ENCODE measurements at regions not wholly inside any gene's neighbourhood (a gene's known extent, or its start where the extent isn't known, plus 50 kb on each side); places are given as distances from the start of the nearest gene placed in this dataset.

DNA sequence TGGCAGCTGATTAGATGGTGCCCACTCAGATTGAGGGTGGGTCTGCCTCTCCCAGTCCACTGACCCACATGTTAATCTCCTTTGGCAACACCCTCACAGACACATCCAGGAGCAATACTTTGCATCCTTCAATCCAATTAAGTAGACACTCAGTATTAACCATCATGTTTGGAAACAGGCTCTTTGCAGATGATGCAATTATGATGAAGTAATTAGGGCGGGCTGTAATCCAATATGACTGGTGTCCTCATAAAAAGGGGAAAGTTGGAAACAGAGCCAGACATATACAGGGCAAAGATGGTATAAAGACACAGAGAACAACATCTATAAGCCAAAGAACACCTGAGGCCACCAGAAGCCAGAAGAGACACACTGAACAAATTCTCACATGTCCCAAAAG, 658.6 kb downstream of the CCSER2 start:
- DNase-seq (ENCODE audit: low read depth): no peak
- TF ChIP-seq, protein P1, sequence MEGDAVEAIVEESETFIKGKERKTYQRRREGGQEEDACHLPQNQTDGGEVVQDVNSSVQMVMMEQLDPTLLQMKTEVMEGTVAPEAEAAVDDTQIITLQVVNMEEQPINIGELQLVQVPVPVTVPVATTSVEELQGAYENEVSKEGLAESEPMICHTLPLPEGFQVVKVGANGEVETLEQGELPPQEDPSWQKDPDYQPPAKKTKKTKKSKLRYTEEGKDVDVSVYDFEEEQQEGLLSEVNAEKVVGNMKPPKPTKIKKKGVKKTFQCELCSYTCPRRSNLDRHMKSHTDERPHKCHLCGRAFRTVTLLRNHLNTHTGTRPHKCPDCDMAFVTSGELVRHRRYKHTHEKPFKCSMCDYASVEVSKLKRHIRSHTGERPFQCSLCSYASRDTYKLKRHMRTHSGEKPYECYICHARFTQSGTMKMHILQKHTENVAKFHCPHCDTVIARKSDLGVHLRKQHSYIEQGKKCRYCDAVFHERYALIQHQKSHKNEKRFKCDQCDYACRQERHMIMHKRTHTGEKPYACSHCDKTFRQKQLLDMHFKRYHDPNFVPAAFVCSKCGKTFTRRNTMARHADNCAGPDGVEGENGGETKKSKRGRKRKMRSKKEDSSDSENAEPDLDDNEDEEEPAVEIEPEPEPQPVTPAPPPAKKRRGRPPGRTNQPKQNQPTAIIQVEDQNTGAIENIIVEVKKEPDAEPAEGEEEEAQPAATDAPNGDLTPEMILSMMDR (IDR thresholded peaks at IDR 0.05; ENCODE audit: low read length, missing control alignments): no peak
- H3K4me3 ChIP-seq (replicated peaks; ENCODE audit: low read depth, low read length): no peak overlapping the region

DNA sequence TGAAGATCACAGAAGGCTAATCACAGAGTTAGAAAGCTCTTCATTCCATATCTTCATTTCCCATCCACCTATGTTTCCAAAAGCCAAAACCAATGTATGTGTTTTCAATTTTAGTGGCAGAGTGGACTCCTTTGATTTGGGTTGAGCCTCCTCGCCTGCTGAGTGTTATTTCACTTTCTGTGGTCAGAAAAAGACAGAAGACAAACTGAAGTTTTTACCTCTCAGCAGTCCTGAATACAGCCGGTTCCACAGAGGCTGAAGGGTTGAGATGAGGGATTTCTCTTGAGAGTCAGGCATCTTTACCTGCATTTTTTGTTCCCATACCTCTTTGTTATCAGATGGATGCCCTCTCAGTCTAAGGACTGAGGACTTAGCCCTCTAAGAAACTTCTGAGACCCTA, 659.6 kb downstream of the CCSER2 start:
- H3K4me3 ChIP-seq (replicated peaks; ENCODE audit: low read depth, low read length): no peak overlapping the region
- TF ChIP-seq, protein P1 (IDR thresholded peaks at IDR 0.05; ENCODE audit: low read length, missing control alignments): no peak
- no peak for DNase-seq (ENCODE audit: low read depth)

DNA sequence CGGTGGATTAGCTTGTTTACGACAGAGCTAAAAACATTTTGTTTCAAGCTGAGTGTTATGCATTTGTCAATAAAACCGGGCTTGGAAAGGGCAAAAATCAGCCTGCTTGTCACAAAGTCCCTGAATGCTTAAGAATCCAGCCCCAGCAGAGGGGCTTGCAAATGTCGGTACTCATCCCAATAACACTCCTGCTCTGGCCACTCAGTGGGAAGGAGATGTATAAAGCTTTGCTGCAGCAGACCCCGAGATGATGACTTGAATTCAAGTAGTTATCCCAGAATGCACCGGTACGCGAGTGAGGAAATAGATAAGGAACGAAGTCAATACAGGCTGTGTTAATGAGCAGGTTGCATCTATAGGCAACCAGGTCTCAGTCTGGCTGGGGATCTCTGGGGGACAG, 662.3 kb downstream of the CCSER2 start:
- no peak overlapping the region for H3K4me3 ChIP-seq (replicated peaks; ENCODE audit: low read depth, low read length)
- DNase-seq (ENCODE audit: low read depth): no peak
- TF ChIP-seq, protein P1 (IDR thresholded peaks at IDR 0.05; ENCODE audit: low read length, missing control alignments): no peak

DNA sequence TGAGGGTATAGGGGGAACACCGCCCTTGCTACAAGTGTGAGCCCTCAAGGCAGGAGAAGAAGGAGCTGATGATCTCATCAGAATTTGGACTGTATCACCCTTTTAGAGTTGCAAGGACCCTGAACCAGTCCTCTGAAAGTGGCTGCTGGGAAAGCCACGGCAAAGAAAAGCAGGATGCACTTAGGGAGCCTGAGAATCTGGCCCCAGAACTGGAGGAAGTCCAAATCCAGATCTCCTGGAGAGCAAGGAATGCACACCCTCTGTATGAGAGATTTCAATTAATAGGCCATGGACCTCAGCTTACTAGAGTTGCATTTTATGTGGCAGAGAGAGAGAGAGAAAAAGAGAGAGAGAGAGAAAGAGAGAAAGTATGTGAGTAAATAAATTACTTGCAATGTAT, 662.9 kb downstream of the CCSER2 start:
- DNase-seq (ENCODE audit: low read depth): no peak
- TF ChIP-seq, protein P1 (IDR thresholded peaks at IDR 0.05; ENCODE audit: low read length, missing control alignments): no peak
- H3K4me3 ChIP-seq (replicated peaks; ENCODE audit: low read depth, low read length): no peak overlapping the region

DNA sequence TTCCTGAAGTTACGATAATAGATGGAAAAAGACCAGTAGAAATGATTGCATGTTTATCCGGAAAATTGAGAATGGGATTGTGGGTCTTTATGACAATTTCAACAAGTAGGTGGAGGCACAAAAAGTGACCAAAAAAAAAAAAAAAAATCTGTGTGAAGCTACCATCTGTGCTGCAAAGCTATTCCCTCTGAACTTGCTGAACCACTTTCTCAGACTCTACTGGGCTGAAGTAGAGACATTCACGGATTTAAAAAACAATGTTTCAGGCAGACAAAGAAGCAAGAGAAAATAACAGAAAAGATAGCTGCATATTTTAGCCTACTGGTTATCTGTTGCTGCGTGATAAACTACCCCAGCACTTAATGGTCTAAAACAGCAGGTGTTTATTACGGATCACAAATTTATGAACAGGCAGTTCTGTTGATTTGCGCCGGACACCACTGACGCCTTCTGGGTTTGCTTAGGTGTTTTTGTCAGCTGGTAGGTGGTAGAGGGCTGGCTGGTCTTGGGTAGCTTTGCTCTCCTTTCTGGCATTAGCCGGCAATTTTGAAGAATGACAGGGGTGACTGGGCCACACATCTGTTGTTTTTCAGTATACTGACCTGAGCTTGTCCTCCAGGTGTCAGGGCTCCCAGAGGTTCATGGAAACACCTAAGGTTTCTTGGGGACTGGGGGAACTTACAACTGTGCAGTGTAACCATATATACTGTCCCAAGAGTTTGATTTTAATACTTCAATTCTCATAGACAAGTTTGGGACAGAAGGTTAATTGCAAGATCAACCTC, 665.1 kb downstream of the CCSER2 start:
- TF ChIP-seq, protein P1 (IDR thresholded peaks at IDR 0.05; ENCODE audit: low read length, missing control alignments): no peak
- DNase-seq (ENCODE audit: low read depth): no peak

DNA sequence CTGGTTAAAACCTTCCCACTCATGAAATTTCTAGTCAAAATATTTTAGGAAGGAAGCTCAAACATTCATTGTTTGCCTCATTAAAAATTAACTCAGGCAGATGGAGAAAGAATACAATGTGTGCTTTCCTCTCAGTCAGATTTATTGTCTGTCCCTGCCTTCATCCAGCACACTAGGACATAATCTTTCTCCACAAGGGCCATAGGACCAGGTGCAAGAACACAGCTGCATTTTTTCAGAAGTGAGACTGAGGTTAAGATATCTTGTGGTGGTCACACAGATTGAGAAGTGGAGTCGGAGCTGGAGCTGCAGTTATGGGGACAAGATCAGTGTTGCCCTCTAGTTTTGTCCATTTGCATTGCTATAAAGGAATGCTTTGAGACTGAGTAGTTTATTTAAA, 666.3 kb downstream of the CCSER2 start:
- H3K4me3 ChIP-seq (replicated peaks; ENCODE audit: low read depth, low read length): no peak overlapping the region
- no peak for DNase-seq (ENCODE audit: low read depth)
- TF ChIP-seq, protein P1 (IDR thresholded peaks at IDR 0.05; ENCODE audit: low read length, missing control alignments): no peak

More for the DNA sequence above, 665.1 kb downstream of the CCSER2 start:
- no peak overlapping the region for H3K4me3 ChIP-seq (replicated peaks; ENCODE audit: low read depth, low read length)

DNA sequence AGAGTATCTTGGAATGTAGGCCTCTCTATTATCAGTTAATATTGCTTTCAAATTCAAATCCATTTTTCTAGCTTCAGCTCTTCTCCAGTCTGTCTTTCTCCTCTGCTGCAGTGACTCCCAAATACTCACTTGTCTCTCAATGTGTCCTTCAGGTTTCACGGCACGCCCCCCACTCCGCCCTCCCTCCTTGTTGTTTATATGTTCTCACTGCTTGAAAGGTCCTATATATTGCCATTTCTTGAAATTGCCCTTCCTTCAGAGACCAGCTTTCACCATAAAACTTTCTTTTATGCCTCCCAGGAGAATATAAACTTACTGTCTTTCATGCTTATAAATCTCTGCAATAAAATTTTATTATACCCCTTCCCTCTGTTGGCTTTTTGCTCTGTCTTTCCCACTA, 668.2 kb downstream of the CCSER2 start:
- TF ChIP-seq, protein P1 (IDR thresholded peaks at IDR 0.05; ENCODE audit: low read length, missing control alignments): no peak
- no peak overlapping the region for H3K4me3 ChIP-seq (replicated peaks; ENCODE audit: low read depth, low read length)
- no peak for DNase-seq (ENCODE audit: low read depth)

Data from fibroblast of pulmonary artery (primary cell).